SH-SY5Y (cell line): ENCODE measurements at regions not wholly inside any gene's neighbourhood (a gene's known extent, or its start where the extent isn't known, plus 50 kb on each side); places are given as distances from the start of the nearest gene placed in this dataset.

Source experiments
- GATA2 ChIP-seq: IDR thresholded peaks from 2 replicates; pipeline ENCODE4 v1.6.1; 2011; ENCODE audit warnings: mild to moderate bottlenecking, low read depth, low read length
- GATA3 ChIP-seq: IDR thresholded peaks from 2 replicates; pipeline ENCODE4 v1.6.1; 2011; ENCODE audit warnings: low read depth, mild to moderate bottlenecking, low read length, moderate library complexity

DNA sequence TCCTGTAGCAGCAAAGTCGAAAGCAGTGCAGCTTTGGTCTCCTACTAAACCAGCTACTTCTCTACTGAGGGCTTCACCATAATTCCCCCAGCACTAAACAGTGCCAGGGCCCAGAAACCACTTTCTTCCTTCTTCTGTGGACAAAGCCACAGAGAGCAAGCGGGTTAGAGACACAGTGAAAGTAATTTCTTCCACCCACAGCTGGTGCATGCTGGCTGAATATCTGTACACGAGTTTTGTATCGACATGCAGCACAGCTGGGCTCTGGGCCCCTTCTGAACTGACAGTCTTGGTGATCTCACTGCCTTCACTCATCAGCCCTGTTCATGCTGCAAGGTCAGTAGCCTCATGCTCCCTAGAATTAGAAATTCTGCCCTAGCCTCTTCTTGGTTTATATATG lies 74.0 kb upstream of the SULT1C3 start:
- TF ChIP-seq GATA2 (no peak), GATA3 (no peak)
